Transverse colon (tissue), 4 donors: ENCODE measurements at regions not wholly inside any gene's neighbourhood (a gene's known extent, or its start where the extent isn't known, plus 50 kb on each side); places are given as distances from the start of the nearest gene placed in this dataset.

Experiments
- DNase-seq: peaks from one replicate; pipeline ENCODE4 v3.0.0-alpha.2; 2019
- H3K27ac ChIP-seq, 4 donors: fragments of 200-600 bp; sonication (generic); 2 replicates each; pipeline ENCODE4 v1.5.1; 2016 to 2018; ENCODE audit warnings: inconsistent platforms in 4 of 4
- H3K27me3 ChIP-seq: fragments of 200-600 bp; sonication (generic); 2 replicates; pipeline ENCODE4 v1.5.1; 2017; ENCODE audit warnings: inconsistent platforms
- H3K36me3 ChIP-seq, 4 donors: fragments of 200-600 bp; sonication (generic); 2 replicates each; pipeline ENCODE4 v1.5.1; 2017 to 2019; ENCODE audit warnings: inconsistent platforms in 4 of 4
- H3K4me1 ChIP-seq, 4 donors: fragments of 200-600 bp; sonication (generic); 2 replicates each; pipeline ENCODE4 v1.5.1; 2017 to 2020; ENCODE audit warnings: inconsistent platforms in 4 of 4
- H3K4me3 ChIP-seq, 4 donors: fragments of 200-600 bp; sonication (generic); 1 replicate in 1 of 4; 2 replicates in 3 of 4; pipeline versions ENCODE4 v1.5.1 to v1.6.1; 2017 to 2019; ENCODE audit warnings: inconsistent platforms in 4 of 4
- H3K9me3 ChIP-seq, 2 donors: fragments of 200-600 bp; sonication (generic); 2 replicates each; pipeline ENCODE4 v1.5.1; 2017 to 2019; ENCODE audit warnings: inconsistent platforms in 2 of 2
- EP300 ChIP-seq: sonication (generic); formaldehyde crosslinking; IDR thresholded peaks from one replicate; pipeline ENCODE4 v1.6.1; 2017; ENCODE audit warnings: antibody characterized with exemption, low read depth
- POLR2A ChIP-seq: fragments of 450-650 bp; IDR thresholded peaks from one replicate; pipeline ENCODE4 v1.6.1; 2016; ENCODE audit warnings: antibody characterized with exemption, mild to moderate bottlenecking, moderate library complexity
- POLR2AphosphoS5 ChIP-seq, 3 donors: sonication (generic); formaldehyde crosslinking; IDR thresholded peaks; one replicate each; pipeline ENCODE4 v1.6.1; 2016; ENCODE audit warnings: antibody characterized with exemption in 3 of 3
- WGBS, 2 donors: methylation state at CpG; one replicate each; pipeline ENCODE4 v1.1.5; 2018; ENCODE audit warnings: low coverage in 1 of 2; 5-methylcytosine and 5-hydroxymethylcytosine counted together
- in situ Hi-C, 4 donors: fragments of 200-750 bp; cut with MboI; loops; one replicate each; pipeline versions ENCODE4 v1.15.0 to v1.15.1; 2017; ENCODE audit warnings: low sequenced_read_pairs in 3 of 4, low pct_ligation_motif_present in 1 of 4, low pct_unique_long_range_greater_than_20kb in 1 of 4
- intact Hi-C: fragments of 100-400 bp; cut with DNase I; formaldehyde crosslinking; loops from one replicate; pipeline ENCODE4 v1.15.1; 2023; ENCODE audit warnings: low total_unique reads
- TF ChIP-seq, protein P1 (sequence below), 5 experiments: fragments of 200-600 bp in 3 of 5; fragments of 450-650 bp in 2 of 5; sonication (generic) in 3 of 5; IDR thresholded peaks; 1 replicate in 2 of 5; 2 replicates in 3 of 5; pipeline ENCODE4 v1.5.1; 2016 to 2017; ENCODE audit warnings: antibody characterized with exemption in 5 of 5, inconsistent platforms in 3 of 5, mild to moderate bottlenecking in 2 of 5, moderate library complexity in 1 of 5

DNA sequence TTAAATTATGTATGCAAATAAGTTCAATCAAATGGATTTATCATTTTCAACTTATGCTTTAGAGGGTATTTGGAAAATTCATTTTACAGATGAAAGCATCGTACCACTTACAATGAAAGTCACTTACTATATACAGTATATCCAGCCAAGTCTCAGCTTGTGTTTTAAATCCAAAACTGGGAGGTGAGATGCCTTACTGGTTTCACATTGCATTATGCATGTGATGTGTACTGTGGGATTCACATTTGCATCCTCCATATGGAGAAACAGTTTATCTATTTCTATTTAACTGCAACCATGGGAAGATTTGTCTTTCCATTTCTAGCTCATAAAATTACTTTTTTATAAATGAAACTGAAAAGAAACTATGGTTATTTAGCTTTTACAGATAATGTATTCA, 248.1 kb downstream of the CNTN3 start:
- WGBS, 2 donors, result 90 to 94% methylated on average over 1 of the region's 1 CpG
- Histone ChIP-seq H3K27me3 (no peaks in the 10 kb centered on the region), H3K4me3 (no peak overlapping the region), H3K9me3 (no peaks in the 10 kb centered on the region), H3K27ac (no peak overlapping the region), H3K4me1 (no peaks in the 10 kb centered on the region), H3K36me3 (no peaks in the 10 kb centered on the region)
- DNase-seq, result no peak
- intact Hi-C loops, result no loop called here
- TF ChIP-seq, protein P1, sequence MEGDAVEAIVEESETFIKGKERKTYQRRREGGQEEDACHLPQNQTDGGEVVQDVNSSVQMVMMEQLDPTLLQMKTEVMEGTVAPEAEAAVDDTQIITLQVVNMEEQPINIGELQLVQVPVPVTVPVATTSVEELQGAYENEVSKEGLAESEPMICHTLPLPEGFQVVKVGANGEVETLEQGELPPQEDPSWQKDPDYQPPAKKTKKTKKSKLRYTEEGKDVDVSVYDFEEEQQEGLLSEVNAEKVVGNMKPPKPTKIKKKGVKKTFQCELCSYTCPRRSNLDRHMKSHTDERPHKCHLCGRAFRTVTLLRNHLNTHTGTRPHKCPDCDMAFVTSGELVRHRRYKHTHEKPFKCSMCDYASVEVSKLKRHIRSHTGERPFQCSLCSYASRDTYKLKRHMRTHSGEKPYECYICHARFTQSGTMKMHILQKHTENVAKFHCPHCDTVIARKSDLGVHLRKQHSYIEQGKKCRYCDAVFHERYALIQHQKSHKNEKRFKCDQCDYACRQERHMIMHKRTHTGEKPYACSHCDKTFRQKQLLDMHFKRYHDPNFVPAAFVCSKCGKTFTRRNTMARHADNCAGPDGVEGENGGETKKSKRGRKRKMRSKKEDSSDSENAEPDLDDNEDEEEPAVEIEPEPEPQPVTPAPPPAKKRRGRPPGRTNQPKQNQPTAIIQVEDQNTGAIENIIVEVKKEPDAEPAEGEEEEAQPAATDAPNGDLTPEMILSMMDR (IDR thresholded peaks at IDR 0.05), result no peak
- no peak for TF ChIP-seq POLR2AphosphoS5 (IDR thresholded peaks at IDR 0.05)
- TF ChIP-seq EP300, result no peak
- no peak for TF ChIP-seq POLR2A
- in situ Hi-C loops, result no loop called here

DNA sequence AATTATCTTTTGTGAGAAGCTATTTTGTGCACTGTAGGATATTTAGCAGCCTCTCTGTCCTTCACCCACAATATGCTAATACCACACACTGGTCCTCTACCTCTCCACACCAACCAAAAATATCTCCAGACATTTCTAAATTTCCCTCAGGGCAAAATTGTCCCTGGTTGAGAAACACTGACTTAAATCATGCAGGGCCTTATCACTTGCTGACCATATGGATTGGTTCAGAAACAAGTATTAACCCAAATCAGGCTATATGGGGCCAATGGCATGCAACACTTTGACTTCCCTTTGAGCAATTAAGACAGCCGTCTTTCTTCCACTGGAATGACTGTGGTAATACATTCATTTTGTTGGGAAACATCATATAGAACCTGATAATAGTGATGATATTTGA, 251.1 kb downstream of the CNTN3 start:
- intact Hi-C loops, result no loop called here
- in situ Hi-C loops, result no loop called here
- TF ChIP-seq EP300 (no peak), POLR2AphosphoS5 (IDR thresholded peaks at IDR 0.05) (no peak)
- TF ChIP-seq, protein P1 (IDR thresholded peaks at IDR 0.05), result no peak

DNA sequence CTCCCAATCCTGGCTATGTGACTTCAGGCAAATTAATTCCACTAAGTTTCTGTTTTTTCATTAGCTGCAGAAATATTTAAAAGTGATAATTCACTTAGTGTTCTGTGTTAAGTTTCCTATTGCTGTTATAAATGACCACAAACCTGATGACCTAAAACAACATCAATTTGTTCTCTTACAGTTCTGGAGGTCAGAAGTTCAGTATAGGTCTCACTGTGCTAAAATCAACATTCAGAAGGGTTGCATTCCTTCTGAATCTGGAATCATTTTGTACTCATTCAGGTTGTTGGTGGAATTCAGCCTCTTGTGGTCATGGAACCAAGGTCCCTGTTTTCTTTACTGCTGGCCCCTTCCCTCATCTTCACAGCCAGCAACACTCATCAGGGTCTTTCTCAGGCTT, 254.1 kb downstream of the CNTN3 start:
- H3K4me1 ChIP-seq, result no peaks in the 10 kb centered on the region
- TF ChIP-seq, protein P1 (IDR thresholded peaks at IDR 0.05), result no peak
- no peak for TF ChIP-seq POLR2A
- no peak for TF ChIP-seq POLR2AphosphoS5 (IDR thresholded peaks at IDR 0.05)
- TF ChIP-seq EP300, result no peak
- DNase-seq, result no peak
- intact Hi-C loops (no loop called here), in situ Hi-C loops (no loop called here)
- no peaks in the 10 kb centered on the region for H3K27me3 ChIP-seq
- H3K4me3 ChIP-seq, result no peak overlapping the region
- H3K27ac ChIP-seq, result no peak overlapping the region
- H3K36me3 ChIP-seq, result no peaks in the 10 kb centered on the region
- H3K9me3 ChIP-seq, result no peaks in the 10 kb centered on the region

More for the DNA sequence above, 251.1 kb downstream of the CNTN3 start:
- Histone ChIP-seq H3K4me3 (no peak overlapping the region), H3K4me1 (no peaks in the 10 kb centered on the region), H3K9me3 (no peaks in the 10 kb centered on the region), H3K27ac (no peak overlapping the region), H3K27me3 (no peaks in the 10 kb centered on the region), H3K36me3 (no peaks in the 10 kb centered on the region)
- WGBS, 2 donors, result 75 to 96% methylated on average over 1 of the region's 1 CpG
- no peak for DNase-seq

DNA sequence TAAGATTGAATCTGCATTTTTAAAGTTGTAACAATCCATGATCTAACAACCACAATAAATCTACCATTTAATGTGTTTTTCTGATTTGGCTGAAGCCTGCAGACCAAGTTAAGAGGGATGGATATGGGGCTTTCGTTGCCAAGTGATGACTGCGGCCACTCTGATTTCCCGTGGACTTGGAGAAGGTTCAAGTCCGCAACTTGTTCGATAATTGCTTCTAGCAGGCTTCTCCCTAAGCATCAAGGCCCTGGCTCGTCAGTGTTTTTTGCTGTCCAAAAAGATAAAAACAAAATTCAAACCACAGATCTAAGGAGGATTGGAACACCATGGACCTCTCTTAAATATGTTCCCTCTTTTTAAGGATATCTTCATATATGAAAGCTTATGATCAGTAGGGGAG, 256.6 kb downstream of the CNTN3 start:
- no peak for DNase-seq
- WGBS, 2 donors, result 81% methylated on average over 6 of the region's 6 CpGs
- in situ Hi-C loops (no loop called here), intact Hi-C loops (no loop called here)
- no peak overlapping the region for H3K4me3 ChIP-seq
- no peaks in the 10 kb centered on the region for H3K4me1 ChIP-seq
- H3K36me3 ChIP-seq, result no peaks in the 10 kb centered on the region
- H3K27ac ChIP-seq, result no peak overlapping the region
- H3K9me3 ChIP-seq, result no peaks in the 10 kb centered on the region
- no peak for TF ChIP-seq POLR2AphosphoS5 (IDR thresholded peaks at IDR 0.05)
- TF ChIP-seq, protein P1 (IDR thresholded peaks at IDR 0.05), result no peak
- TF ChIP-seq POLR2A, result no peak
- no peak for TF ChIP-seq EP300
- no peaks in the 10 kb centered on the region for H3K27me3 ChIP-seq
